ENCODE measurements at regions not wholly inside any gene's neighbourhood (a gene's known extent, or its start where the extent isn't known, plus 50 kb on each side); places are given as distances from the start of the nearest gene placed in this dataset.

DNA sequence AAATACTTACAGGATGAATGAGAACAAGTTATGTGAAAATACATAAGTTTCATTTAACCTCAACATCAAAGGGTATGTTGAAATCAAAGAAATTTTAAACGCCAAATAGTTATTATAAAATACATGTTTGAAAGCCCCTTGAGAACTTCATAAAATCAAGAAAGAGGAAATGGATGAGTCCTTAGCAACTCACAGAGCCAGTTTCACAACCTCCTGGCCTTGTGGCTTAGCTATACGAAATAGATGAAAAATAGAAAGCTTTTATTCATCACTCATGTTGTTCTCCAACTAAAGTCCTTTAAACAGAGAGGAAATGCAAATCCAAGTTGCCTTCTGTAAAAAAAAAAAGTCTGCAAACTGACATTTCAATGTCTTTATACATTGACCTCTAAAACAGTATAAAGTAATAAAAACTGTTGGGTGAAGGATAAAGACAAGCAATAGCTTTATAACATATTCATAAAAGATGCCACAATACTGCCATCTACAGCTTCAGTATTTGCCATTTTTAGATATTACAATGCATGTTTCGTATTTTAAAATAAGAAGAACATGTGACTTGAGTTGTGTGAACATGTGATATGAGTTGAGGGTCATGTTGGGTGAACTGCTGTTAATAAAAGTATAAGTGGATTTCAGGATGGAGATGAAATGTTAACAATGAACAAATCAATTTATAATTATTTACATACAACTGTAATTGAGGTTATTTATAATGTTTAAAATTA, 847.8 kb downstream of the MRPL39 start:
- DNase-seq (ENCODE audit: low read depth, low spot score): no peak
- H3K79me2 ChIP-seq (ENCODE audit: control insufficient read depth, insufficient read depth, low read length): no peaks in the 10 kb centered on the region

DNA sequence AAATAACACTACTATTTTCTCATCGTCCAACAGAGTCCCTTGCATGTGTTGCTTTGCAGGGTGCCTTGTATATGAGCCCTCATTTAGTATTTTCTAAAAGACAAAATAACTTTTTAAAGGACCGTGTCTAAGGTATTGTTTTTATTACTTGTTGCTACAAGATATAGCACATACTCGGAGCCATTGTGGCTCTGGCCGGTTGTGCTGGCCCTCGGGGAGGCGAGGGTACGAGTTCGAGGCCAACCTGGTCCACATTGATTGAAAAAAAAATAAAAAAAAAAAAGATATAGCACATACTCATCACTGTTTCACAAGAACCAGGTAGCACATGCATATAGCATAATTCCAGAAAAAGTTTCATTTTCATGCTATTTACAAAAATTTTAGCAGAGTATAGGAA, 869.2 kb downstream of the MRPL39 start:
- dilution Hi-C loops (cut with MboI; ENCODE audit: extremely low pct_ligation_motif_present, low sequenced_read_pairs): no loop called here
- Histone ChIP-seq H2AFZ (ENCODE audit: control insufficient read depth, low read length) (no peak overlapping the region), H3K4me3 (ENCODE audit: control insufficient read depth in 2 of 3, extremely low read depth in 1 of 3, insufficient read depth in 2 of 3, low read depth in 1 of 3, low read length in 3 of 3) (no peak overlapping the region), H3K4me1 (ENCODE audit: control insufficient read depth, extremely low read depth, insufficient read depth, low read length) (no peaks in the 10 kb centered on the region), H3K27ac (ENCODE audit: control insufficient read depth, insufficient read depth, low read length) (no peak overlapping the region), H3K36me3 (ENCODE audit: control insufficient read depth in 2 of 2, extremely low read depth in 1 of 2, insufficient read depth in 2 of 2, low read length in 2 of 2) (no peaks in the 10 kb centered on the region), H3K79me2 (ENCODE audit: control insufficient read depth, insufficient read depth, low read length) (no peaks in the 10 kb centered on the region), H3K27me3 (ENCODE audit: control insufficient read depth, extremely low read depth, insufficient read depth, low read length) (no peaks in the 10 kb centered on the region), H3K9me1 (ENCODE audit: control insufficient read depth, extremely low read depth, insufficient read depth, low read length) (no peaks in the 10 kb centered on the region), H4K20me1 (ENCODE audit: control insufficient read depth, extremely low read depth, insufficient read depth, low read length) (no peaks in the 10 kb centered on the region), H3K9ac (ENCODE audit: control insufficient read depth, extremely low read depth, insufficient read depth, low read length) (no peak overlapping the region), H3K4me2 (ENCODE audit: control insufficient read depth, extremely low read depth, insufficient read depth, low read depth, low read length) (no peak overlapping the region), H3K9me3 (ENCODE audit: control insufficient read depth, low read depth, low read length) (no peaks in the 10 kb centered on the region)
- DNase-seq (ENCODE audit: low read depth, low spot score) (no peak), FAIRE-seq (no peak)
- no peak for TF ChIP-seq EZH2 (IDR thresholded peaks at IDR 0.05; ENCODE audit: low read length)
- TF ChIP-seq, protein P1, sequence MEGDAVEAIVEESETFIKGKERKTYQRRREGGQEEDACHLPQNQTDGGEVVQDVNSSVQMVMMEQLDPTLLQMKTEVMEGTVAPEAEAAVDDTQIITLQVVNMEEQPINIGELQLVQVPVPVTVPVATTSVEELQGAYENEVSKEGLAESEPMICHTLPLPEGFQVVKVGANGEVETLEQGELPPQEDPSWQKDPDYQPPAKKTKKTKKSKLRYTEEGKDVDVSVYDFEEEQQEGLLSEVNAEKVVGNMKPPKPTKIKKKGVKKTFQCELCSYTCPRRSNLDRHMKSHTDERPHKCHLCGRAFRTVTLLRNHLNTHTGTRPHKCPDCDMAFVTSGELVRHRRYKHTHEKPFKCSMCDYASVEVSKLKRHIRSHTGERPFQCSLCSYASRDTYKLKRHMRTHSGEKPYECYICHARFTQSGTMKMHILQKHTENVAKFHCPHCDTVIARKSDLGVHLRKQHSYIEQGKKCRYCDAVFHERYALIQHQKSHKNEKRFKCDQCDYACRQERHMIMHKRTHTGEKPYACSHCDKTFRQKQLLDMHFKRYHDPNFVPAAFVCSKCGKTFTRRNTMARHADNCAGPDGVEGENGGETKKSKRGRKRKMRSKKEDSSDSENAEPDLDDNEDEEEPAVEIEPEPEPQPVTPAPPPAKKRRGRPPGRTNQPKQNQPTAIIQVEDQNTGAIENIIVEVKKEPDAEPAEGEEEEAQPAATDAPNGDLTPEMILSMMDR (optimal IDR thresholded peaks at IDR 0.05 in 1 of 3, IDR thresholded peaks at IDR 0.05 in 1 of 3, conservative IDR thresholded peaks at IDR 0.05 in 1 of 3; ENCODE audit: extremely low read depth in 1 of 3, insufficient read depth in 2 of 3, low read length in 3 of 3): no peak

More for the DNA sequence above, 847.8 kb downstream of the MRPL39 start:
- Histone ChIP-seq H3K4me3 (ENCODE audit: control insufficient read depth in 2 of 3, extremely low read depth in 1 of 3, insufficient read depth in 2 of 3, low read depth in 1 of 3, low read length in 3 of 3) (no peak overlapping the region), H3K36me3 (ENCODE audit: control insufficient read depth in 2 of 2, extremely low read depth in 1 of 2, insufficient read depth in 2 of 2, low read length in 2 of 2) (no peaks in the 10 kb centered on the region), H3K4me1 (ENCODE audit: control insufficient read depth, extremely low read depth, insufficient read depth, low read length) (no peaks in the 10 kb centered on the region), H3K27me3 (ENCODE audit: control insufficient read depth, extremely low read depth, insufficient read depth, low read length) (no peaks in the 10 kb centered on the region), H3K9me3 (ENCODE audit: control insufficient read depth, low read depth, low read length) (no peaks in the 10 kb centered on the region), H3K9ac (ENCODE audit: control insufficient read depth, extremely low read depth, insufficient read depth, low read length) (no peak overlapping the region), H3K9me1 (ENCODE audit: control insufficient read depth, extremely low read depth, insufficient read depth, low read length) (no peaks in the 10 kb centered on the region), H3K4me2 (ENCODE audit: control insufficient read depth, extremely low read depth, insufficient read depth, low read depth, low read length) (no peak overlapping the region), H4K20me1 (ENCODE audit: control insufficient read depth, extremely low read depth, insufficient read depth, low read length) (no peaks in the 10 kb centered on the region), H3K27ac (ENCODE audit: control insufficient read depth, insufficient read depth, low read length) (no peak overlapping the region), H2AFZ (ENCODE audit: control insufficient read depth, low read length) (no peak overlapping the region)
- dilution Hi-C loops (cut with MboI; ENCODE audit: extremely low pct_ligation_motif_present, low sequenced_read_pairs): no loop called here
- no peak for FAIRE-seq
- TF ChIP-seq EZH2 (IDR thresholded peaks at IDR 0.05; ENCODE audit: low read length): no peak
- TF ChIP-seq, protein P1 (optimal IDR thresholded peaks at IDR 0.05 in 1 of 3, IDR thresholded peaks at IDR 0.05 in 1 of 3, conservative IDR thresholded peaks at IDR 0.05 in 1 of 3; ENCODE audit: extremely low read depth in 1 of 3, insufficient read depth in 2 of 3, low read length in 3 of 3): no peak

All from keratinocyte (primary cell).